GM21423 (cell line): ENCODE measurements at regions not wholly inside any gene's neighbourhood (a gene's known extent, or its start where the extent isn't known, plus 50 kb on each side); places are given as distances from the start of the nearest gene placed in this dataset.

ENCODE experiments used
- ATAC-seq: cut with Tn5 transposase; IDR thresholded peaks from one replicate; pipeline ENCODE4 v1.9.1; 2021; ENCODE audit warnings: mild to moderate bottlenecking, moderate library complexity; ENCODE audit not compliant: unreplicated experiment

- ATAC-seq = no peak
These were observed 63.5 kb downstream of the PCDH18 start for GRCh38 chr4:137468836-137469235.

- no peak for ATAC-seq
These were observed 64.8 kb downstream of the PCDH18 start for GRCh38 chr4:137467537-137467936.

GRCh38 chr4:137463377-137464003 is 68.8 kb downstream of the PCDH18 start:
- no peak for ATAC-seq

- ATAC-seq = no peak
These were observed 76.5 kb downstream of the PCDH18 start for GRCh38 chr4:137455647-137456321.

GRCh38 chr4:137454767-137455166 is 77.5 kb downstream of the PCDH18 start:
- no peak for ATAC-seq

GRCh38 chr4:137452799-137453198 is 79.5 kb downstream of the PCDH18 start:
- ATAC-seq = no peak

GRCh38 chr4:137451172-137451825 is 81.0 kb downstream of the PCDH18 start:
- ATAC-seq = no peak

GRCh38 chr4:137448402-137448801 is 83.9 kb downstream of the PCDH18 start:
- no peak for ATAC-seq

- ATAC-seq = no peak
These were observed 86.2 kb downstream of the PCDH18 start for GRCh38 chr4:137446071-137446470.

GRCh38 chr4:137443031-137443800 is 89.1 kb downstream of the PCDH18 start:
- no peak for ATAC-seq

- ATAC-seq = no peak
These were observed 99.6 kb downstream of the PCDH18 start for GRCh38 chr4:137432446-137433311.

GRCh38 chr4:137430171-137430570 is 102.1 kb downstream of the PCDH18 start:
- no peak for ATAC-seq

- no peak for ATAC-seq
These were observed 104.9 kb downstream of the PCDH18 start for GRCh38 chr4:137427411-137427810.

- ATAC-seq = no peak
These were observed 107.0 kb downstream of the PCDH18 start for GRCh38 chr4:137425281-137425680.

GRCh38 chr4:137422666-137423065 is 109.6 kb downstream of the PCDH18 start:
- no peak for ATAC-seq

GRCh38 chr4:137421796-137422195 is 110.5 kb downstream of the PCDH18 start:
- ATAC-seq = no peak

- no peak for ATAC-seq
These were observed 111.3 kb downstream of the PCDH18 start for GRCh38 chr4:137420901-137421396.

GRCh38 chr4:137417676-137418075 is 114.6 kb downstream of the PCDH18 start:
- no peak for ATAC-seq

GRCh38 chr4:137414802-137415201 is 117.5 kb downstream of the PCDH18 start:
- no peak for ATAC-seq

GRCh38 chr4:137408527-137409177 is 123.6 kb downstream of the PCDH18 start:
- ATAC-seq = no peak
